ENCODE measurements at regions not wholly inside any gene's neighbourhood (a gene's known extent, or its start where the extent isn't known, plus 50 kb on each side); places are given as distances from the start of the nearest gene placed in this dataset.

DNA sequence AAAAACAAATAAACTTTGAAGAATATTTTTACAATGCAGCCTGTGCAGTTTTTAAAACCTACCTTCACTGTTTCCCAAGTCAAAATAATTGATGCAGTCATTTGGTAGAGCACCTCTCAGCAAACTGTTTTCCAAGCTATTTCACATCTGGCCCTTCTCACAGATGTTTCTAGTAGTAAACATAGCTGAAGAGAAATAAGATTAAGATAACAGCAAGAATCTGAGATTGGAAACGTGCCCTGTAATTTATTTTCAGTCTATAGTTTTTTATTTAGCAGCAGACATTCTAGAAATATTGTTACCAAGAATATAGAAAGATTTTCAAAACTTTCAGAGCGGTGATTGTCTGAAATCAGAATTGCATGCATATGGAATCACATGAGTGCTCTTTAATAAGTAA, 440.2 kb downstream of the TRIB2 start:
- H3K9me3 ChIP-seq: no peaks in the 10 kb centered on the region
- no peak overlapping the region for H3K27ac ChIP-seq
- H3K4me3 ChIP-seq: no peak overlapping the region
- DNase-seq (ENCODE audit: low spot score): no peak
- TF ChIP-seq, protein P1, sequence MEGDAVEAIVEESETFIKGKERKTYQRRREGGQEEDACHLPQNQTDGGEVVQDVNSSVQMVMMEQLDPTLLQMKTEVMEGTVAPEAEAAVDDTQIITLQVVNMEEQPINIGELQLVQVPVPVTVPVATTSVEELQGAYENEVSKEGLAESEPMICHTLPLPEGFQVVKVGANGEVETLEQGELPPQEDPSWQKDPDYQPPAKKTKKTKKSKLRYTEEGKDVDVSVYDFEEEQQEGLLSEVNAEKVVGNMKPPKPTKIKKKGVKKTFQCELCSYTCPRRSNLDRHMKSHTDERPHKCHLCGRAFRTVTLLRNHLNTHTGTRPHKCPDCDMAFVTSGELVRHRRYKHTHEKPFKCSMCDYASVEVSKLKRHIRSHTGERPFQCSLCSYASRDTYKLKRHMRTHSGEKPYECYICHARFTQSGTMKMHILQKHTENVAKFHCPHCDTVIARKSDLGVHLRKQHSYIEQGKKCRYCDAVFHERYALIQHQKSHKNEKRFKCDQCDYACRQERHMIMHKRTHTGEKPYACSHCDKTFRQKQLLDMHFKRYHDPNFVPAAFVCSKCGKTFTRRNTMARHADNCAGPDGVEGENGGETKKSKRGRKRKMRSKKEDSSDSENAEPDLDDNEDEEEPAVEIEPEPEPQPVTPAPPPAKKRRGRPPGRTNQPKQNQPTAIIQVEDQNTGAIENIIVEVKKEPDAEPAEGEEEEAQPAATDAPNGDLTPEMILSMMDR (IDR thresholded peaks at IDR 0.05): no peak
- H3K36me3 ChIP-seq: no peaks in the 10 kb centered on the region
- H3K27me3 ChIP-seq: no peaks in the 10 kb centered on the region
- no peaks in the 10 kb centered on the region for H3K4me1 ChIP-seq

DNA sequence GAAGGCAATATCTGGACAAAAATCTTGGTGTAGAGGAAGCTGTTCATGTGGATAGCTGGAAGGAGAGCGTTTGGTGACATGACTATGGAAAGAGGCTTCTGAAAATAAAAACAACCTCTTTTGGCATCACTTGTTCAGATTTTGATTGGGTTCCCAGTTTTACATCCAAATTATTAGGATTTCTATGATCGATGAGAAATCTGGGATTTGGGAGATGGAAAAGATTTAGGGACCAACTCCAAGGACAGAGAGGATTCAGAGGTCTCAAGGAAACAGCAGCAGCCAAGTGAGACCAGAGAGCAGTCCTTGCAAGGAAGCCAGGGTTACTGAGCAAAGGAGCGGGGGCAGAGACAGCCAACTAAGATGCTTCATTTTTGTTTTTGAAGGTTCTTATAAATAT, 441.7 kb downstream of the TRIB2 start:
- Histone ChIP-seq H3K4me3 (no peak overlapping the region), H3K27ac (no peak overlapping the region), H3K4me1 (no peaks in the 10 kb centered on the region), H3K27me3 (no peaks in the 10 kb centered on the region), H3K36me3 (no peaks in the 10 kb centered on the region), H3K9me3 (no peaks in the 10 kb centered on the region)
- TF ChIP-seq, protein P1 (IDR thresholded peaks at IDR 0.05): no peak
- no peak for DNase-seq (ENCODE audit: low spot score)

DNA sequence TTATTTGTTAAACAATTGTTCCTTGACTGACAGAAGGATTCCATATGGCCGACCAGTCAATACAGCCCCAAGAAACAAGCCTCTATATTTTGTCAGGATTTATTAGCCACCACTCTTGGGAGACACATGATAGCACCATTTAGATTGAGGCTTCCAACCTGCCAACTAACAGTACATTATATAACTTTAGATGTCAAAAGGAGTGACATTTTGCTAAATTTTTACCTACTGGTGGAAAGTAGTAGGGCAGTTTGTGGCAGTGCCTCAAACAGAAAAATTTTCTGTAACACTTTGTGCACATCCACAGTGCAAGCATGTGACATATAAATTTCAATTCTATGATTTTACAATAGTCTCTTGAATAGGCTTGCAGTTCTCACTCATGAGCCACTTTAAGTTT, 464.0 kb downstream of the TRIB2 start:
- H3K4me3 ChIP-seq: no peak overlapping the region
- H3K27me3 ChIP-seq: no peaks in the 10 kb centered on the region
- no peak overlapping the region for H3K27ac ChIP-seq
- peaks cover 0 to 9% of the 10 kb centered on the region in 2 donors for H3K9me3 ChIP-seq
- TF ChIP-seq, protein P1 (IDR thresholded peaks at IDR 0.05): no peak
- H3K4me1 ChIP-seq: no peaks in the 10 kb centered on the region
- no peak for DNase-seq (ENCODE audit: low spot score)
- no peaks in the 10 kb centered on the region for H3K36me3 ChIP-seq

DNA sequence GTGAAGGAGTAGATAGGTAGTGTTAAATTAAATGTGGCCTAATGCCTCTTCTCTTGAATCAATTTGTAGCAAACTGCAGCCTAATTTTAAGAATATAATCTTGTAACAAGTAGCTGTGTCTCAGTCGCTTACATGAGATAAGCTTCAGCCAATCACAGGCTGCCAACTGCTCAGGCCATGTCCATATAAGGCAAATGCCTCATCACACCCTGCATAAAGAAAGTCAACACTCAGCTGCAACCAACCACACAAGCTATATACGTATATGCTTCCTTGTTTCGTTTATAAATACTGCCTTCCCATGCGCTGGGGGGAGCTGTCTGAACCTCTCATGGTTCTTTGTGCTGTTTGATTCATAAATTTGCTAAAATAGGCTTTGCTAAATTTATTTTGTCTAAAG, 476.3 kb downstream of the TRIB2 start:
- H3K36me3 ChIP-seq: no peaks in the 10 kb centered on the region
- H3K9me3 ChIP-seq: no peaks in the 10 kb centered on the region
- H3K4me3 ChIP-seq: no peak overlapping the region
- TF ChIP-seq, protein P1 (IDR thresholded peaks at IDR 0.05): no peak
- H3K27ac ChIP-seq: no peak overlapping the region
- DNase-seq (ENCODE audit: low spot score): no peak
- no peaks in the 10 kb centered on the region for H3K27me3 ChIP-seq
- H3K4me1 ChIP-seq: no peaks in the 10 kb centered on the region

DNA sequence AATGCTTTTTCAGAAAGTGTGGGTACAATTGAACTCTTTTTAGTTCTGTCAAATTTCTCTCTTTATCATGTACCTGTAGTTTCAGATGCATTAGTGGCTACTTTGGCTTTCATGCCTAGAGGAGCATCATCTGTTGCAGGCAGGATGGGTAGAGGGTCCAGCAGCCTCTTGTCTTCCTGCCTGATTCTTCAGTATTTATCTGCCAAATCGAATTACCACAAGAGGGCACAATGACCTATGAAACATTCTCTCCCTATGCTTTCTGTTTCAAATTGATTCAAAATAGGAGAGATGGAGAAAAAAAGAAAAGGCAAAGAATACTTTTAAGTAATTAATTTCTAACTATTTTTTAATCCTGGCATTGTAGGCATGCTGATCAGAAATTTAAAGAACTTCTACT, 477.2 kb downstream of the TRIB2 start:
- Histone ChIP-seq H3K27ac (no peak overlapping the region), H3K36me3 (no peaks in the 10 kb centered on the region), H3K27me3 (no peaks in the 10 kb centered on the region), H3K4me1 (no peaks in the 10 kb centered on the region), H3K4me3 (no peak overlapping the region), H3K9me3 (no peaks in the 10 kb centered on the region)
- TF ChIP-seq, protein P1 (IDR thresholded peaks at IDR 0.05): peak in 1 of 2 donors; percentile 31
- no peak for DNase-seq (ENCODE audit: low spot score)

DNA sequence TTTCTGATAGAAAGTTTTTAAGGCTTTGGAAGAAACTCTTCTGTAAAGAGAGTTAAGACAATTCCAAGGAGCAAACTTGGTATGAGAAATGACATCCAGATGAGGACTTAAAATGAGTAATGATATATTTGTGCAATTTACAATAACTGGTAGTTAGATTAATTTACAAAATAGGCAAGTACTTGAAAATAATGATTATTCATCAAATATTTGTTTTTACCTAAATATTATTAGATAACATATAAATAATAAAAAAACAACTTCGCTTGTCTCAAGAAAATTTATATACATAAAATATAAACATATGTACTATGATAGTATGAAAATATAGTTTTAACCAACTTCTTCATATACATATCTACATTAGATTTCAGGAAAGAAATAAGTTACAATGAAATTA, 478.5 kb downstream of the TRIB2 start:
- no peaks in the 10 kb centered on the region for H3K36me3 ChIP-seq
- H3K9me3 ChIP-seq: no peaks in the 10 kb centered on the region
- no peak overlapping the region for H3K4me3 ChIP-seq
- no peaks in the 10 kb centered on the region for H3K4me1 ChIP-seq
- H3K27ac ChIP-seq: no peak overlapping the region
- TF ChIP-seq, protein P1 (IDR thresholded peaks at IDR 0.05): no peak
- DNase-seq (ENCODE audit: low spot score): no peak
- H3K27me3 ChIP-seq: no peaks in the 10 kb centered on the region
